ENCODE measurements at regions not wholly inside any gene's neighbourhood (a gene's known extent, or its start where the extent isn't known, plus 50 kb on each side); places are given as distances from the start of the nearest gene placed in this dataset.
"Not testable (repeated sequence)": the region's sequence is repeated elsewhere in the genome, so short reads cannot be mapped to it uniquely, and the experiment has no call there.

GRCh38 chr2:193024791-193025190 lies 830.1 kb upstream of the TMEFF2 start:
- DNase-seq (ENCODE audit: low spot score), result no peak

GRCh38 chr2:193011870-193012269 lies 817.1 kb upstream of the TMEFF2 start:
- no peak for DNase-seq (ENCODE audit: low spot score)

- no peak for DNase-seq (ENCODE audit: low spot score)
Observed at GRCh38 chr2:192993059-192993458, 798.3 kb upstream of the TMEFF2 start.

GRCh38 chr2:192983173-192983572 lies 788.4 kb upstream of the TMEFF2 start:
- DNase-seq (ENCODE audit: low spot score), result no peak

GRCh38 chr2:192978395-192978794 lies 783.7 kb upstream of the TMEFF2 start:
- no peak for DNase-seq (ENCODE audit: low spot score)

GRCh38 chr2:192971981-192972380 lies 777.2 kb upstream of the TMEFF2 start:
- no peak for DNase-seq (ENCODE audit: low spot score)

- DNase-seq (ENCODE audit: low spot score), result no peak
Observed at GRCh38 chr2:192969055-192969454, 774.3 kb upstream of the TMEFF2 start.

GRCh38 chr2:192960945-192961344 lies 766.2 kb upstream of the TMEFF2 start:
- DNase-seq (ENCODE audit: low spot score), result no peak

- not testable (repeated sequence) for DNase-seq (ENCODE audit: low spot score)
Observed at GRCh38 chr2:192958615-192959014, 763.9 kb upstream of the TMEFF2 start.

GRCh38 chr2:192957425-192957824 lies 762.7 kb upstream of the TMEFF2 start:
- DNase-seq (ENCODE audit: low spot score), result no peak

- peak; percentile 9 for DNase-seq (ENCODE audit: low spot score)
Observed at GRCh38 chr2:192953116-192953515, 758.4 kb upstream of the TMEFF2 start.

GRCh38 chr2:192952245-192952644 lies 757.5 kb upstream of the TMEFF2 start:
- DNase-seq (ENCODE audit: low spot score), result no peak

GRCh38 chr2:192948316-192948715 lies 753.6 kb upstream of the TMEFF2 start:
- no peak for DNase-seq (ENCODE audit: low spot score)

GRCh38 chr2:192947352-192947751 lies 752.6 kb upstream of the TMEFF2 start:
- no peak for DNase-seq (ENCODE audit: low spot score)

GRCh38 chr2:192940767-192941166 lies 746.0 kb upstream of the TMEFF2 start:
- DNase-seq (ENCODE audit: low spot score), result no peak

- no peak for DNase-seq (ENCODE audit: low spot score)
Observed at GRCh38 chr2:192932376-192932775, 737.6 kb upstream of the TMEFF2 start.

GRCh38 chr2:192921631-192922030 lies 726.9 kb upstream of the TMEFF2 start:
- not testable (repeated sequence) for DNase-seq (ENCODE audit: low spot score)

GRCh38 chr2:192901446-192901845 lies 706.7 kb upstream of the TMEFF2 start:
- no peak for DNase-seq (ENCODE audit: low spot score)

- DNase-seq (ENCODE audit: low spot score), result no peak
Observed at GRCh38 chr2:192899466-192899865, 704.7 kb upstream of the TMEFF2 start.

- not testable (repeated sequence) for DNase-seq (ENCODE audit: low spot score)
Observed at GRCh38 chr2:192893976-192894375, 699.2 kb upstream of the TMEFF2 start.

GRCh38 chr2:192888109-192888508 lies 693.4 kb upstream of the TMEFF2 start:
- no peak for DNase-seq (ENCODE audit: low spot score)

- no peak for DNase-seq (ENCODE audit: low spot score)
Observed at GRCh38 chr2:192887337-192887736, 692.6 kb upstream of the TMEFF2 start.

- DNase-seq (ENCODE audit: low spot score), result peak; percentile 3
Observed at GRCh38 chr2:192886636-192887035, 691.9 kb upstream of the TMEFF2 start.

- DNase-seq (ENCODE audit: low spot score), result peak; percentile 46
Observed at GRCh38 chr2:192885569-192886160, 690.9 kb upstream of the TMEFF2 start.
